Stomach smooth muscle (tissue), 2 donors: ENCODE measurements at regions not wholly inside any gene's neighbourhood (a gene's known extent, or its start where the extent isn't known, plus 50 kb on each side); places are given as distances from the start of the nearest gene placed in this dataset.
"Not testable (repeated sequence)": the region's sequence is repeated elsewhere in the genome, so short reads cannot be mapped to it uniquely, and the experiment has no call there.

Source experiments
- H3K27ac ChIP-seq: one replicate; pipeline ENCODE4 v1.7.0; 2013; ENCODE audit warnings: mild to moderate bottlenecking, low read length, inconsistent platforms
- H3K27me3 ChIP-seq, 2 donors: one replicate each; pipeline ENCODE4 v1.7.0; 2013; ENCODE audit warnings: low read length in 2 of 2; ENCODE audit not compliant: insufficient read depth in 2 of 2, control insufficient read depth in 1 of 2
- H3K36me3 ChIP-seq, 2 donors: one replicate each; pipeline ENCODE4 v1.7.0; 2013; ENCODE audit warnings: low read length in 2 of 2; ENCODE audit not compliant: control insufficient read depth in 2 of 2, insufficient read depth in 2 of 2
- H3K4me1 ChIP-seq: one replicate; pipeline ENCODE4 v1.7.0; 2013; ENCODE audit warnings: low read length; ENCODE audit not compliant: control insufficient read depth, insufficient read depth
- H3K4me3 ChIP-seq, 2 donors: one replicate each; pipeline ENCODE4 v1.7.0; 2013; ENCODE audit warnings: low read length in 2 of 2
- H3K9ac ChIP-seq, 2 donors: one replicate each; pipeline ENCODE4 v1.7.0; 2013; ENCODE audit warnings: low read length in 2 of 2, mild to moderate bottlenecking in 1 of 2
- H3K9me3 ChIP-seq, 2 donors: one replicate each; pipeline ENCODE4 v1.7.0; 2013; ENCODE audit warnings: low read length in 2 of 2; ENCODE audit not compliant: control insufficient read depth in 2 of 2
- donor health status: healthy.
- donor health status: Pancreatic carcinoma.

DNA sequence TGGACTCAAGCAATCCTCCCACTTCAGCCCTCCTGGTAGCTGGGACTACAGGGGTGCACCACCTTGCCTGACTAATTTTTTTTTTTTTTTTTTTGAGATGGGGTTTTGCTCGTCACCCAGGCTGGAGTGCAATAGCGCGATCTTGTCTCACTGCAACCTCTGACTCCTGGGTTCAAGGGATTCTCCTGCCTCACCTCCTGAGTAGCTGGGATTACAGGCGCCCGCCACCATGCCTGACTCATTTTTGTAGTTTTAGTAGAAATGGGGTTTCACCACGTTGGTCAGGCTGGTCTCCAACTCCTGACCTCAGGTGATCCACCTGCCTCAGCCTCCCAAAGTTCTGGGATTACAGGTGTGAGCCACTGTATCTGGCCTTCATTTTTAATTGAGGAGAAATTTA lies 141.0 kb upstream of the SALL4 start:
- not testable (repeated sequence) for H3K4me3 ChIP-seq, H3K9me3 ChIP-seq, H3K36me3 ChIP-seq, H3K9ac ChIP-seq, H3K27me3 ChIP-seq, H3K4me1 ChIP-seq, H3K27ac ChIP-seq

DNA sequence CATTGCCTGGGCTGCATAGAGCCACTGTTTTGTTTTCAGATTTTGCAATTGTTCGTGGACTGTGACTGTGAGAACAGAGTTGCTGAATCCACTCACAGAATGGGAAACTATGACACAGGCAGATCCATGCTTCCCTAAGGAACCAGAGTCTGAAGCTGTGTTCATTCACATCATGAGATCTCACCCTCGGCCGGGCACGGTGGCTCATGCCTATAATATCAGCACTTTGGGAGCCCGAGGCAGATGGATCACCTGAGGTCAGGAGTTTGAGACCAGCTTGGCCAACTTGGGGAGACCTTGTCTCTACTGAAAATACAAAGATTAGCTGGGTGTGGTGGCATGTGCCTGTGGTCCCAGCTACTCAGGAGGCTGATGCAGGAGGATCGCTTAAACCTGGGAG lies 139.2 kb upstream of the SALL4 start:
- no peak overlapping the region for H3K27ac ChIP-seq
- H3K27me3 ChIP-seq, result no peaks in the 10 kb centered on the region
- H3K36me3 ChIP-seq, result no peaks in the 10 kb centered on the region
- no peak overlapping the region for H3K4me3 ChIP-seq
- H3K9me3 ChIP-seq, result no peaks in the 10 kb centered on the region
- no peaks in the 10 kb centered on the region for H3K4me1 ChIP-seq
- H3K9ac ChIP-seq, result no peak overlapping the region

DNA sequence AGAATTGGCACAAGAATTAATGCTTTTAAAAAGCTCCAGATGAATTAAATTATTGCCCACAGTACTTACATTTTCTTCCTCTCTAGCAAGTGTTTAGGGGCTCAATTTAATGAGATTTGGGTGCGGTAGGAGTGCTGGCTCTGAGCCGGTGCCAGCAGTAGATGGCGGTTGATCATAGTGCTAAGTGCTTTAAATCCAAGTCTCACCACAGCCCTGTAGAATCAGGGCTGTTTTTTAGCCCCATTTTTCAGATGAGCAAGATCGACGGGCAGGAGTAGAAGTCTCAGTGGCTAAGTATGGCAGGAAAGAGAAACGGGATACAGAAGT lies 136.9 kb upstream of the SALL4 start:
- H3K27ac ChIP-seq, result no peak overlapping the region

DNA sequence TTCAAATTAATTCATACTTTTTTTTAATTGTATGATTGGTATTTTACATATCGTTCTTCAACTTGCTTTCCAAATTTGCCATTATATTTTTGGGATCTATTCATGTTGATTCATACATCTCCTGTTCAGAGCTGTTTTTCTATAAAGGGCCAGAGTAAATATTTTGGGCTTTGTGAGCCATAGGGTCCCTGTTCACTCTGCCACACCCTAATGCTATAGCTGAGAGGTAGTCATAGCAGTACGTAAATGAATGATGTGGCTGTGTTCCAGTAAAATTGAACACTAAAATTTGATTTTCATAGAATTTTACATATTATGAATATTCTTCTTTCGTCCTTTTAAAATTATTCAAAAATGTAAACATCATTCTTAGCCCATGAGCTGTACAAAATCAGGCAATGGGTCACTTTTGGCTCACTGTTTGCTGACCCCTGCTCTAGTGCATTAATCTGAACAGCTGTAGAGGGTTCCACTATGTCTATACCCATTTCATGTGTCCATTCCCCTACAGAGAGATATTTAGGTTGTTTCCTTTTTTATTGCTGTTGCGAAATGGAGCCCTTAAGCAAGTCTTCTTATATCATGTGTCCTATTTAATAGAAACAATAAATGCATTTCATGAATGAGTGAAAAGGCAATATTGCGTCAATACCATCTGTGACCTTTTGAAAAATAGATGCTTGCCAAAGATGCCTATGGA lies 136.4 kb upstream of the SALL4 start:
- H3K27ac ChIP-seq, result no peak overlapping the region
- no peak overlapping the region for H3K4me3 ChIP-seq
- no peaks in the 10 kb centered on the region for H3K27me3 ChIP-seq
- no peaks in the 10 kb centered on the region for H3K4me1 ChIP-seq
- no peak overlapping the region for H3K9ac ChIP-seq
- no peaks in the 10 kb centered on the region for H3K9me3 ChIP-seq
- no peaks in the 10 kb centered on the region for H3K36me3 ChIP-seq

More for the DNA sequence above, 136.9 kb upstream of the SALL4 start:
- no peaks in the 10 kb centered on the region for H3K27me3 ChIP-seq
- no peak overlapping the region for H3K4me3 ChIP-seq
- no peaks in the 10 kb centered on the region for H3K36me3 ChIP-seq
- no peaks in the 10 kb centered on the region for H3K4me1 ChIP-seq
- no peak overlapping the region for H3K9ac ChIP-seq
- no peaks in the 10 kb centered on the region for H3K9me3 ChIP-seq

DNA sequence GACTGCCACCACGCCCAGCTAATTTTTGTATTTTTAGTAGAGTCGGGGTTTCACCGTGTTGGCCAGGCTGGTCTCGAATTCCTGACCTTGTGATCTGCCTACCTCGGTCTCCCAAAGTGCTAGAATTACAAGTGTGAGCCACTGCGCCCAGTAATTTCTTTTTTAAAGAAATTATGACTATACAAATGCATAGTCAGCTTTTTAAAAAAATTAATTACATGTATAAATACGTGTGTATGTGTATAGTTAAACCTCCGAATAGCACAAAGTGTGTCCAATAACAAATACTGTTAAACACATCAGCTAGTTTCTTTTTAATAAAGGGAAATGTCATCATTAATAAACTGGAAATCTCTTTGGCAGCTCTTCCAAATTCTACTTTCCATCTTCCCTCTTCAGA lies 135.5 kb upstream of the SALL4 start:
- Histone ChIP-seq H3K27ac (no peak overlapping the region), H3K36me3 (no peaks in the 10 kb centered on the region), H3K27me3 (no peaks in the 10 kb centered on the region), H3K9ac (no peak overlapping the region), H3K4me1 (no peaks in the 10 kb centered on the region), H3K9me3 (no peaks in the 10 kb centered on the region), H3K4me3 (no peak overlapping the region)

DNA sequence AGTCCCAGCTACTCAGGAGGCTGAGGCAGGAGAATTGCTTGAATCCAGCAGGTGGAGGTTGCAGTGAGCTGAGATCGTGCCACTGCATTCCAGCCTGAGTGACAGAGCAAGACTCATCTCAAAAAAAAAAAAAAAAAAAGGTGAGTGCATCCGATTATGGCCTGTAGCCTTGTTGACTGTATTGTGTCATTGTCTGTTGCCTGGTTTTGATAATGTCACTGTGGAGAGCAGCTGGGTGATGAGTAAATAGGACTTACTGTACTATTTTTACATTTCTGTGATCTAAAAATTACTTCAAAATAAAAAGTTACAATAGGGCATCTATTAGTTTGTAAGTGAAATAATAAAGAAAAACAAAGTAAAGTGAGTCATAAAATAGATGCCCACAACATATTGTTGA lies 134.1 kb upstream of the SALL4 start:
- H3K4me1 ChIP-seq, result no peaks in the 10 kb centered on the region
- no peaks in the 10 kb centered on the region for H3K9me3 ChIP-seq
- H3K9ac ChIP-seq, result no peak overlapping the region
- H3K4me3 ChIP-seq, result no peak overlapping the region
- no peaks in the 10 kb centered on the region for H3K27me3 ChIP-seq
- H3K27ac ChIP-seq, result no peak overlapping the region
- no peaks in the 10 kb centered on the region for H3K36me3 ChIP-seq

DNA sequence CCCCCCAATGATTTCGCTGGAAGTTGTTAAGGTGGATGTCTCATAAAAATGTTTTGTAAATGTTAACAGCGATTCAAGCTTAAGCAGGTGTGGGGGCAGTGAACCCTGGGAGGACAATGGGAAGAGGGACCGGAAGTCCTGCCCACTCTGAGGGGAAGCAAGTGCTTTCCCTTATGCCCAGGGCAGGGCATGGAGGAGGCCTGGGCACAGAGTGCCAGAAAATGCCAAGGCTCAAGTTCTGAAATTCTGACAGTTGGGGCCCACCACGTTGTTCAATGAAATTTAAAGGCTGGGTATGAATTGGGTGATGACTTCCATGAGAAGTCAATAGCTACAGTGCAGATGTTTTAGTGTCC lies 132.7 kb upstream of the SALL4 start:
- Histone ChIP-seq H3K9ac (no peak overlapping the region), H3K27me3 (no peaks in the 10 kb centered on the region), H3K4me1 (no peaks in the 10 kb centered on the region), H3K9me3 (no peaks in the 10 kb centered on the region), H3K4me3 (no peak overlapping the region), H3K27ac (no peak overlapping the region), H3K36me3 (no peaks in the 10 kb centered on the region)

DNA sequence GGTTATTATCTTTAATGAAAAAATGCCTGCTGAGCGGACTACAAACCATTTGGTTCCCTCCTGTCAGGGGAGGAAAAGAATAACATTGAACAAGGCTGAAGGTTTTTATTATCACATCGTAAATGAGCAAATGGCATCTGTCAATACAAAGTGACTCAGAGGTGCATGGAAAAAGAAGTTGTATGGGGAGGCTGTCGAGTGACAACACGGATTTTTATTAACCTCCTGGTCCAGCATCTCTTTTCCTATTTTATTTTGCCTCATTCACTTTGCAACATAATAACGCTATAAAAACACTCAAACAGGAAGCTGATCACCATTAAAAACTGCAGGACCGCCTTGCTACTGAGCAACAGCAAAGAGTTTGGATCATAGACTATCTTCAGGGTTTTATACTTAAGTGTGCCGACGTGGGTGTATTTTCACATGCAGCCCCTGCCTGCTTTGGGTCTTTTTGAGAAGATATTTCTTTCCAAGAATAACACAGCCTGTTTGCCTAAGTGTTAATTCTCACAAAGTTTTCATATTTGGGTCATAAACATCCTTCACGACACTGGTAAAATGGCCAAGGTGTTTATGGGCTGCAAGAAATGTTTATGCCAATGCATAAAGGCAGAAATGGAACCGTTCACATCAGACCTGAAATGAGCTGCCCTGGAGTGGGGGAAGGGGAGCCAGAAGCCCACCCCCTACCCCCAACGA lies 132.1 kb upstream of the SALL4 start:
- Histone ChIP-seq H3K4me3 (no peak overlapping the region), H3K9me3 (no peaks in the 10 kb centered on the region), H3K27me3 (no peaks in the 10 kb centered on the region), H3K9ac (no peak overlapping the region), H3K27ac (no peak overlapping the region), H3K36me3 (no peaks in the 10 kb centered on the region), H3K4me1 (no peaks in the 10 kb centered on the region)

DNA sequence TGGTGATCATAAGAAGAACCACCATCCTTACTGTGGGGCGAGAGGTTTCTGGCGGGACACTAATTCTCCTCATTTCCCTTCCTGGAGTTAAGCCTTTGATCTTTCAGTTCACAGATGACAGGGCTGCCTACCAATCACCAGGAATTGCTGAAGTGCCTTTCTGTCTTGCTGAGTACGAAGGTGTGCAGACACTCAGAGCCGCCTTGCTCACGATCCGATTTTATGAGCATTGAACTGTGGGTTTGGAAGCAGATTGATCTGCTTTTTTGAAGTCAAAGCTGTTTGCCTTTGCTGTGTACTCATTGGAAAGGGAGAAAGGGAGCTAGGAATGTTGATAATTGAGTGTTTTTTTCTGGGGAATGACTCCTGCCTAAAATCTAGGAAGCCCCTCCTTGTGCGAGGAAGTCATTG lies 129.1 kb upstream of the SALL4 start:
- Histone ChIP-seq H3K36me3 (no peaks in the 10 kb centered on the region), H3K4me1 (no peaks in the 10 kb centered on the region), H3K27ac (no peak overlapping the region), H3K27me3 (no peaks in the 10 kb centered on the region), H3K9ac (no peak overlapping the region), H3K9me3 (no peaks in the 10 kb centered on the region), H3K4me3 (no peak overlapping the region)

DNA sequence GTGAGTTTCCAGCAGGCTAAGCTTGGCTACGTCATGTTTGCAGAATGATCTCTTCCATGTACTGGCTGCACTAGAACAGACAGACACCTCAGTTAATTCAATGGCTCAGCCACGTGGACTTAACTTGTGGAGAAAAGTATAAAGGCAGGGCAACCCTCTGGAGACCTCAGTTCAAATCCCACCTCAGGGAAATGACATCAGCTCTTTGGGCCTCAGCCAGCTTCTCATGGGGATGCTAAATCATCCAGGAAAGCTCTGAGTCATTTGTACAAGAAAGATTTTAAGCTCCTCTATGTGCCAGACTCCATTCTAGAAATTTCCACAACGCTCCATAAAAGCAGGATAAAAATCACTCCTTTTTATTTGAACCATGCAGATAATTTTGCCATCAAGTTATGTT lies 128.5 kb upstream of the SALL4 start:
- Histone ChIP-seq H3K9ac (no peak overlapping the region), H3K36me3 (no peaks in the 10 kb centered on the region), H3K4me3 (no peak overlapping the region), H3K27ac (no peak overlapping the region), H3K9me3 (no peaks in the 10 kb centered on the region), H3K4me1 (no peaks in the 10 kb centered on the region), H3K27me3 (no peaks in the 10 kb centered on the region)

DNA sequence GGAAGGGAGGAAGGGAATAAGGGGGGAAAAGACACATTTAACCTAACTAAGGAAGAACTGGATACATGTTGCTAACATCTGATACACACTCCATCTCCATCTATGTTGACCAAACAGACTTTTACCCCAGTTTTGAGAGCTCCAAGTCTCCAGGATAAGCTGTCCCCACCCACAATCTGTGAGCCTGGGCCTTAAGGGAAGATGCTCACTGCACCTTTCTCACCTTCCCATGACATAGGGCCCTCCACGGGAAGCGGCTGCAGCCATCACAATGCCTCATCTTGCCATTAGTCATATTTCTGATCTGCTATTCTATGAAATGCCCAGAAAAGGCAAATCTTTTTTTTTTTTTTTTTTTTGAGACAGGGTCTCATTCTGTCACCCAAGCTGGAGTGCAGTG lies 126.6 kb upstream of the SALL4 start:
- Histone ChIP-seq H3K4me1 (no peaks in the 10 kb centered on the region), H3K4me3 (no peak overlapping the region), H3K36me3 (no peaks in the 10 kb centered on the region), H3K9me3 (no peaks in the 10 kb centered on the region), H3K27me3 (no peaks in the 10 kb centered on the region), H3K27ac (no peak overlapping the region), H3K9ac (no peak overlapping the region)
